H1 (cell line): ENCODE measurements at regions not wholly inside any gene's neighbourhood (a gene's known extent, or its start where the extent isn't known, plus 50 kb on each side); places are given as distances from the start of the nearest gene placed in this dataset.

Experiments used
- CTCF ChIP-seq, 3 experiments: IDR thresholded peaks; 1 replicate in 2 of 3; 2 replicates in 1 of 3; pipeline versions ENCODE4 v1.5.1 to v1.6.1; 2011; ENCODE audit warnings: low read length in 3 of 3, mild to moderate bottlenecking in 3 of 3, inconsistent platforms in 2 of 3, low read depth in 1 of 3, moderate library complexity in 1 of 3; ENCODE audit not compliant: insufficient read depth in 1 of 3; ENCODE audit errors: control extremely low read depth in 1 of 3
- EZH2 ChIP-seq: fragments of 200-600 bp; sonication (generic); IDR thresholded peaks from 2 replicates; pipeline ENCODE4 v1.7.1; 2012; ENCODE audit warnings: low read depth, mild to moderate bottlenecking, moderate library complexity, low read length, inconsistent platforms; ENCODE audit not compliant: severe bottlenecking
- GABPA ChIP-seq: IDR thresholded peaks from 2 replicates; pipeline ENCODE4 v1.6.1; 2011; ENCODE audit warnings: mild to moderate bottlenecking, low read length, moderate library complexity, borderline replicate concordance; ENCODE audit not compliant: insufficient read depth
- KDM1A ChIP-seq: fragments of 200-600, 300-600 bp; sonication (generic); IDR thresholded peaks from 2 replicates; pipeline ENCODE4 v1.7.1; 2016; ENCODE audit warnings: mild to moderate bottlenecking, low read length, borderline replicate concordance
- POLR2A ChIP-seq, 2 experiments: IDR thresholded peaks; 1 replicate in 1 of 2; 2 replicates in 1 of 2; pipeline ENCODE4 v1.6.1; 2011; ENCODE audit warnings: low read depth in 2 of 2, low read length in 2 of 2, mild to moderate bottlenecking in 2 of 2; ENCODE audit errors: control extremely low read depth in 1 of 2
- POLR2AphosphoS5 ChIP-seq: IDR thresholded peaks from 2 replicates; pipeline ENCODE4 v1.6.1; 2011; ENCODE audit warnings: low read depth, low read length
- RAD21 ChIP-seq, 2 experiments: IDR thresholded peaks in 1 of 2; conservative IDR thresholded peaks in 1 of 2; 2 replicates each; pipeline ENCODE4 v1.6.1; 2011; ENCODE audit warnings: low read depth in 2 of 2, low read length in 2 of 2, improper control_type of control experiment in 1 of 2, inconsistent platforms in 1 of 2, mild to moderate bottlenecking in 1 of 2, moderate library complexity in 1 of 2
- SP2 ChIP-seq: IDR thresholded peaks from 2 replicates; pipeline ENCODE4 v1.6.1; 2012; ENCODE audit warnings: mild to moderate bottlenecking, low read length, inconsistent platforms

GRCh38 chr20:24890286-24890685, 58.8 kb upstream of the CST7 start:
- TF ChIP-seq KDM1A, result no peak
- TF ChIP-seq CTCF (IDR thresholded peaks at IDR 0.05; ENCODE audit: control extremely low read depth in 1 of 3, insufficient read depth in 1 of 3, low read depth in 1 of 3, low read length in 3 of 3), result no peak
- TF ChIP-seq EZH2, result no peak
- TF ChIP-seq GABPA, result no peak
- TF ChIP-seq SP2, result no peak
- no peak for TF ChIP-seq POLR2AphosphoS5
- TF ChIP-seq RAD21 (IDR thresholded peaks at IDR 0.05 in 1 of 2, conservative IDR thresholded peaks at IDR 0.05 in 1 of 2; ENCODE audit: low read depth in 2 of 2, low read length in 2 of 2), result no peak
- TF ChIP-seq POLR2A (IDR thresholded peaks at IDR 0.05; ENCODE audit: control extremely low read depth in 1 of 2, low read depth in 2 of 2, low read length in 2 of 2), result no peak
